ENCODE measurements at regions not wholly inside any gene's neighbourhood (a gene's known extent, or its start where the extent isn't known, plus 50 kb on each side); places are given as distances from the start of the nearest gene placed in this dataset.

- TF ChIP-seq CTCF (conservative IDR thresholded peaks at IDR 0.05), result no peak
- no peak for TF ChIP-seq EZH2 (IDR thresholded peaks at IDR 0.05; ENCODE audit: low read depth)
Observed at GRCh38 chr5:130286971-130287370, 382.7 kb downstream of the CHSY3 start.
